GM12891 (cell line): ENCODE measurements at regions not wholly inside any gene's neighbourhood (a gene's known extent, or its start where the extent isn't known, plus 50 kb on each side); places are given as distances from the start of the nearest gene placed in this dataset.

Experiments
- DNase-seq: peaks from one replicate; pipeline ENCODE4 v3.0.0; 2011; ENCODE audit warnings: low spot score; ENCODE audit not compliant: insufficient read length
- FAIRE-seq: peaks from 2 replicates; lab custom pipeline; 2011; peaks lifted over from hg19 to GRCh38; lab: Jason Lieb, UNC
- PAX5 ChIP-seq: IDR thresholded peaks from 2 replicates; pipeline ENCODE4 v1.6.1; 2011; ENCODE audit warnings: low read length, moderate library complexity, mild to moderate bottlenecking; ENCODE audit not compliant: insufficient read depth, severe bottlenecking
- POLR2A ChIP-seq: IDR thresholded peaks from 2 replicates; pipeline ENCODE4 v1.6.1; 2011; ENCODE audit warnings: low read depth, low read length, control low read depth
- POLR2AphosphoS5 ChIP-seq: IDR thresholded peaks from 2 replicates; pipeline ENCODE4 v1.6.1; 2011; ENCODE audit warnings: low read depth, low read length, control low read depth
- POU2F2 ChIP-seq: IDR thresholded peaks from 2 replicates; pipeline ENCODE4 v1.6.1; 2011; ENCODE audit warnings: low read depth, mild to moderate bottlenecking, control low read depth, low read length, moderate library complexity
- SPI1 ChIP-seq: IDR thresholded peaks from 2 replicates; pipeline ENCODE4 v1.6.1; 2011; ENCODE audit warnings: low read depth, low read length, control low read depth
- TAF1 ChIP-seq: IDR thresholded peaks from 2 replicates; pipeline ENCODE4 v1.6.1; 2011; ENCODE audit warnings: low read depth, low read length, control low read depth

GRCh38 chr20:54891907-54892306 is 416.5 kb downstream of the DOK5 start:
- FAIRE-seq, result no peak
- DNase-seq, result no peak
- TF ChIP-seq POLR2A, result no peak
- TF ChIP-seq PAX5, result no peak
- TF ChIP-seq SPI1, result no peak
- TF ChIP-seq TAF1, result no peak
- TF ChIP-seq POU2F2, result no peak
- TF ChIP-seq POLR2AphosphoS5, result no peak

DNA sequence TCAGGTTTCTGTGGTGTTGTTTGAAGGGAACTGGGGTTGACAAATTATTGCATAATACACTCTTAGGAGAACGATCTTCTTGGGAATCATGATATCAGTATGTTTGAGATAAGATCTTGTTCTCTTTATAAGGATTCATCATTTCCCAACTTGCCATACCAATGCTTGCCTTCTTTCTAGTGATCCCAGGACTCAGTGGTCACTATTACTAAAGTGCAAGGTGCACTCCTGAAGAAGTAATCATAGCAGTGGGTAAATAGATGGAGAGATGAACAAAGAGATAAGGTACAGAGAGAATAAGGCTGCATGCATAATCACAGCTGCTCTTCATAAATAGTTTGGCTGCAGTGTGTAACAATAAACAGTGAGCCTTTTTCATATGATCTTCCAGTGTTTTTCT is 404.0 kb downstream of the DOK5 start:
- FAIRE-seq (no peak), DNase-seq (no peak)
- TF ChIP-seq SPI1 (no peak), POLR2A (no peak), PAX5 (no peak), POU2F2 (no peak), POLR2AphosphoS5 (no peak), TAF1 (no peak)

GRCh38 chr20:54875307-54875706 is 399.9 kb downstream of the DOK5 start:
- no peak for TF ChIP-seq TAF1
- TF ChIP-seq POU2F2, result no peak
- TF ChIP-seq PAX5, result no peak
- FAIRE-seq (no peak), DNase-seq (no peak)

DNA sequence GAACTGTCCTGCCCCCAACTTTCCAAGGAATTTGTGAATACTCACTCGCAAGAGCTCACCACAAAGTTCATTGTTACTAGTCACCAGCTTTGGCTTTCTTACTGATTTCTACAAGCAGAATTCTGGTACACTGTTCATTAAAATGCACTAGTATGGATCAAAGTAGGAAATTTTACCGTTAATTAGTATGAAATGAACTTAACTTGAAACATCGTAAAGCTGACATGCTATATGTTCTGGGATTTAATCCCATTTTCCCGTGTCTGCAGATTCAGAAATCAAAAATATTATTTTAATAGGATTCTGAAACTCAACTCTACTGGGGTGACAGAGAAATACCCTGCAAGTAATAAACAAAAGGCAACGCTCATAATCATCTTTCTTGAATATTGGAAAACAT is 399.3 kb downstream of the DOK5 start:
- FAIRE-seq, result no peak
- TF ChIP-seq POU2F2 (no peak), POLR2AphosphoS5 (no peak), SPI1 (no peak), POLR2A (no peak), TAF1 (no peak), PAX5 (no peak)

DNA sequence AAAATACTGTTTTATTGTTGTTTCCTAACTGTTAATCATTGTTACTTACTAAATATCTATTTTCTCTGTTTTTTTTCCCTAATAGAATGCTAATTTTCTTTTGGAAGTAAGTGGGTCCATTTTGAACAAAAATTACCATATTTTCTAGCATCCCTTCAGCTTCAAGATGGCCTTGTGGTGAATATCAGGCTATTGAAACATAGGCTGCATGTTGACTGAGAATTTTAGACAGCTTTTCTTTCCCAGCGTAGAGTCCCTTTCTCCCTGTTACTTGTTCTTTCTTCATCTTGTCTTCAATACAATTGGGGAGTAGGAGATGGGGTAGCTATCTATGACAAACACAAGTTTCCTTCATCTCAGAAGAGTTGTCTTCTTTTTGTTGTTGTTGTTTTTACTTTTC is 397.0 kb downstream of the DOK5 start:
- no peak for TF ChIP-seq SPI1
- no peak for TF ChIP-seq POLR2AphosphoS5
- TF ChIP-seq POU2F2, result no peak
- TF ChIP-seq PAX5, result no peak
- TF ChIP-seq POLR2A, result no peak
- TF ChIP-seq TAF1, result no peak
- no peak for FAIRE-seq
- DNase-seq, result no peak

More for the DNA sequence above, 399.3 kb downstream of the DOK5 start:
- DNase-seq, result no peak

- TF ChIP-seq SPI1, result no peak
- no peak for TF ChIP-seq TAF1
- no peak for TF ChIP-seq POLR2AphosphoS5
- no peak for TF ChIP-seq PAX5
- no peak for TF ChIP-seq POLR2A
- TF ChIP-seq POU2F2, result no peak
- FAIRE-seq (no peak), DNase-seq (no peak)
These were observed 394.4 kb downstream of the DOK5 start for GRCh38 chr20:54869765-54870164.

- TF ChIP-seq POLR2AphosphoS5 (no peak), PAX5 (no peak), TAF1 (no peak), POU2F2 (no peak)
- FAIRE-seq (no peak), DNase-seq (no peak)
These were observed 389.9 kb downstream of the DOK5 start for GRCh38 chr20:54865273-54865672.

DNA sequence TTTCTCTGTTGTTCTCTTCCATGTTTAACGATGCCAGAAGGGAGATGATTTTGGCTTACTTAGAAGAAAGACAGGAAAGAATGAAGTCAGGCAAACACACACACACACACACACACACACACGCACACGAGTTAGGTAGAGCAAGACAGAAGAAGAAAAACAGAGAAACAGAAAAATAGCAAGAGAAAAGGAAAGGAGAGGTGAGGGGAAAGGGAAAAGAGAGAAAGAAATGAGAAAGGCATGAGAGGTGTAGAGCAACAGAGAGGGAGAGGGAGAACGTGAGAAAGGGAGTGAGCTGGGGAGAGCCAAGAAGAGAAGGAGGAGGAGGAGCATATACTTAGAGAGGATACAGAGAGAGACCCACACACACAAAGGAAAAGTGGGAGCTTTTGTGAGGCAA is 385.3 kb downstream of the DOK5 start:
- DNase-seq (no peak), FAIRE-seq (no peak)
- no peak for TF ChIP-seq POU2F2
- TF ChIP-seq POLR2AphosphoS5, result no peak
- no peak for TF ChIP-seq TAF1
- no peak for TF ChIP-seq SPI1

DNA sequence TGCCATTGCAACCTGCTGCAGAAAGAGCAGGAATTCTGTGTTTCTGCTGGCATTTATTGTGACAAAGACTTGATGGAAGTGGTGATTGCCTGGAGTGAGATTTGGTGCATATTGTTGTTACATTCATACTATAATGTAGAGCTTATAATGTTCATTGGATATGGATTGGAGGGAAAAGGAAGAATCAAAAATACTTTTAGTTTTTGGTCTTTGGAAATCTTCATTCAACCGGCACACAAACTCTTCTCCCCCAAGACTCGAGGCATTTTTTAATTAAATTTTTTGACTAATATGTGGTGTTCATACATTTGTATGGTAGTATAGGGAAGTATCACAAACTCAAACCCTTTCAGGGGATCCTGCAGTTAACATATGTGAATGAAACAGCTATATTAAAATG is 380.8 kb downstream of the DOK5 start:
- TF ChIP-seq POU2F2 (no peak), PAX5 (no peak), TAF1 (no peak), POLR2AphosphoS5 (no peak), POLR2A (no peak), SPI1 (no peak)
- no peak for DNase-seq
- no peak for FAIRE-seq

DNA sequence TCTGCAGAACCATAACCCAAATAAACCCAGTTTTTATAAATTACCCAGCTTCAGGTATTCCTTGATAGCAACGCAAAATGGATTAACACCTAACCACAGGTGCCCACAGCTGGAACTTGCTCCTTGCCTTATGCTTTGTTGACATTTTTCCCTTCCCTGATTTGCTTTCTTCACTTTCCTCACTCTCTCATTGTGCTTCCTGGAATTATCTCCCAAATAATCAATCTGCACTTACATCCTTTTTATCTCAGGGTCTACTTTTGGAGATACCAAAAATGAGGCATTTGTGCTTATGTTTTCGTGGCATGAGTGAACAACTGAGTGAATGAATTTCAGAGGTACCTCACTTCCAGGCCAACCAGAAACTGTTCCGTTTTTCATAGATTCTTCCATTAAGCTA is 374.3 kb downstream of the DOK5 start:
- no peak for TF ChIP-seq PAX5
- TF ChIP-seq TAF1, result no peak
- TF ChIP-seq POU2F2, result no peak
- TF ChIP-seq SPI1, result no peak
- no peak for TF ChIP-seq POLR2A
- TF ChIP-seq POLR2AphosphoS5, result no peak
- FAIRE-seq (no peak), DNase-seq (no peak)

GRCh38 chr20:54848984-54849538 is 373.7 kb downstream of the DOK5 start:
- no peak for FAIRE-seq
- TF ChIP-seq POU2F2, result no peak
- TF ChIP-seq POLR2A, result no peak
- TF ChIP-seq POLR2AphosphoS5, result no peak
- no peak for TF ChIP-seq SPI1
- no peak for TF ChIP-seq PAX5
- TF ChIP-seq TAF1, result no peak

DNA sequence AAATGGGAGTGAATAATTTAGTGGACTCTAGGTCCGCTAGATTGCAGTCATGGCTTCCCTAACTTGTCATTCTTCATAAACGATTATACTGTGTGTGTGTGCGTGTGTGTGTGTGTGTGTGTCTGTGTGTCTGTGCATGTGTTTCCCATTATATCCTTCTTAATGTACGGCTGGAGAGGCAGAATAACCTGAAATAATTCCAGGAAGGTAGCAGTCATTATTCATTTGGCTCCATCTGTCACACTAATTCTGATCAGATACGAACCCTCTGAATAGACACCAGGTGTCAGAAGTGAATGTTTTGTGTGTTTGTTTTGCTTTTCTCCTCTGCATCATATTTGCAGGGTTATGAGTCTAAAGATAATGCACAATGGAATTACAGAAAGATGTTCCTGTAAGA is 372.9 kb downstream of the DOK5 start:
- FAIRE-seq (no peak), DNase-seq (no peak)
- no peak for TF ChIP-seq POU2F2
- TF ChIP-seq TAF1, result no peak
- TF ChIP-seq SPI1, result no peak
- TF ChIP-seq POLR2AphosphoS5, result no peak
- no peak for TF ChIP-seq PAX5
- no peak for TF ChIP-seq POLR2A

More at GRCh38 chr20:54848984-54849538, 373.7 kb downstream of the DOK5 start:
- DNase-seq, result no peak
